ENCODE measurements at regions not wholly inside any gene's neighbourhood (a gene's known extent, or its start where the extent isn't known, plus 50 kb on each side); places are given as distances from the start of the nearest gene placed in this dataset.

- CTCF ChIA-PET, result no interaction called here
- no peaks in the 10 kb centered on the region for H3K36me3 Mint-ChIP-seq (ENCODE audit: insufficient read depth, unreplicated experiment)
- H3K27me3 Mint-ChIP-seq (ENCODE audit: insufficient read depth, unreplicated experiment), result no peaks in the 10 kb centered on the region
Measured at GRCh38 chr3:150256782-150257181, 151.3 kb upstream of the TSC22D2 start.

GRCh38 chr3:150256318-150256717 is 151.8 kb upstream of the TSC22D2 start:
- peaks cover 32% of the 10 kb centered on the region for H3K4me1 ChIP-seq
- H3K4me3 ChIP-seq (ENCODE audit: low read depth, low read length), result no peak overlapping the region
- POLR2A ChIA-PET, result no interaction called here
- no peaks in the 10 kb centered on the region for H3K36me3 Mint-ChIP-seq (ENCODE audit: insufficient read depth, unreplicated experiment)
- no peaks in the 10 kb centered on the region; the same call in 1 of the 2 replicates for H3K36me3 ChIP-seq (ENCODE audit: control insufficient read depth, insufficient read depth, low read length)
- no peak overlapping the region for H3K27ac Mint-ChIP-seq (ENCODE audit: unreplicated experiment)
- peaks cover 11% of the 10 kb centered on the region for H3K9me3 Mint-ChIP-seq (ENCODE audit: unreplicated experiment)
- H3K27me3 Mint-ChIP-seq (ENCODE audit: insufficient read depth, unreplicated experiment), result no peaks in the 10 kb centered on the region
- intact Hi-C loops (cut with micrococcal nuclease; ENCODE audit: unreplicated experiment), result no loop called here
- H3K4me1 Mint-ChIP-seq (ENCODE audit: low read depth, unreplicated experiment), result peaks cover 13% of the 10 kb centered on the region
- no peak overlapping the region for H3K4me3 Mint-ChIP-seq (ENCODE audit: unreplicated experiment)
- CTCF ChIA-PET, result no interaction called here
- DNase-seq, result no peak
- BruUV-seq (replicated peaks), result no TSS peak
- H3K27me3 ChIP-seq (replicated peaks; ENCODE audit: control insufficient read depth, insufficient read depth, low read length), result no peaks in the 10 kb centered on the region
- TF ChIP-seq CTCF (IDR thresholded peaks at IDR 0.05; ENCODE audit: insufficient read depth in 1 of 2, low read depth in 1 of 2, low read length in 1 of 2, severe bottlenecking in 1 of 2, unreplicated experiment in 1 of 2), result no peak
- no peaks in the 10 kb centered on the region for H3K9me3 ChIP-seq

More at GRCh38 chr3:150256782-150257181, 151.3 kb upstream of the TSC22D2 start:
- Histone ChIP-seq H3K36me3 (ENCODE audit: control insufficient read depth, insufficient read depth, low read length) (no peaks in the 10 kb centered on the region; the same call in 1 of the 2 replicates), H3K9me3 (no peaks in the 10 kb centered on the region), H3K4me1 (peaks cover 32% of the 10 kb centered on the region), H3K27me3 (replicated peaks; ENCODE audit: control insufficient read depth, insufficient read depth, low read length) (no peaks in the 10 kb centered on the region), H3K4me3 (ENCODE audit: low read depth, low read length) (no peak overlapping the region)
- no peak for TF ChIP-seq CTCF (IDR thresholded peaks at IDR 0.05; ENCODE audit: insufficient read depth in 1 of 2, low read depth in 1 of 2, low read length in 1 of 2, severe bottlenecking in 1 of 2, unreplicated experiment in 1 of 2)
- BruUV-seq (replicated peaks), result no TSS peak
- no peak overlapping the region for H3K27ac Mint-ChIP-seq (ENCODE audit: unreplicated experiment)
- no peak overlapping the region for H3K4me3 Mint-ChIP-seq (ENCODE audit: unreplicated experiment)
- H3K4me1 Mint-ChIP-seq (ENCODE audit: low read depth, unreplicated experiment), result peaks cover 13% of the 10 kb centered on the region
- intact Hi-C loops (cut with micrococcal nuclease; ENCODE audit: unreplicated experiment), result no loop called here
- no peak for DNase-seq
- POLR2A ChIA-PET, result no interaction called here
- H3K9me3 Mint-ChIP-seq (ENCODE audit: unreplicated experiment), result peaks cover 11% of the 10 kb centered on the region

GRCh38 chr3:150255826-150256225 is 152.3 kb upstream of the TSC22D2 start:
- Mint-ChIP-seq H3K9me3 (ENCODE audit: unreplicated experiment) (peaks cover 11% of the 10 kb centered on the region), H3K27me3 (ENCODE audit: insufficient read depth, unreplicated experiment) (no peaks in the 10 kb centered on the region), H3K4me1 (ENCODE audit: low read depth, unreplicated experiment) (peaks cover 13% of the 10 kb centered on the region), H3K4me3 (ENCODE audit: unreplicated experiment) (no peak overlapping the region), H3K27ac (ENCODE audit: unreplicated experiment) (no peak overlapping the region), H3K36me3 (ENCODE audit: insufficient read depth, unreplicated experiment) (no peaks in the 10 kb centered on the region)
- DNase-seq, result no peak
- no peak overlapping the region for H3K4me3 ChIP-seq (ENCODE audit: low read depth, low read length)
- ChIA-PET CTCF (no interaction called here), POLR2A (no interaction called here)
- H3K27me3 ChIP-seq (replicated peaks; ENCODE audit: control insufficient read depth, insufficient read depth, low read length), result no peaks in the 10 kb centered on the region
- TF ChIP-seq CTCF (IDR thresholded peaks at IDR 0.05; ENCODE audit: insufficient read depth in 1 of 2, low read depth in 1 of 2, low read length in 1 of 2, severe bottlenecking in 1 of 2, unreplicated experiment in 1 of 2), result no peak
- intact Hi-C loops (cut with micrococcal nuclease; ENCODE audit: unreplicated experiment), result loop anchor here (2.0 kb wide), 1 partner anchor 13 kb away; no protein-coding TSS in a partner anchor
- BruUV-seq (replicated peaks), result no TSS peak
- H3K36me3 ChIP-seq (ENCODE audit: control insufficient read depth, insufficient read depth, low read length), result no peaks in the 10 kb centered on the region; the same call in 1 of the 2 replicates
- no peaks in the 10 kb centered on the region for H3K9me3 ChIP-seq
- peaks cover 34% of the 10 kb centered on the region for H3K4me1 ChIP-seq
